ENCODE measurements at regions not wholly inside any gene's neighbourhood (a gene's known extent, or its start where the extent isn't known, plus 50 kb on each side); places are given as distances from the start of the nearest gene placed in this dataset.

DNA sequence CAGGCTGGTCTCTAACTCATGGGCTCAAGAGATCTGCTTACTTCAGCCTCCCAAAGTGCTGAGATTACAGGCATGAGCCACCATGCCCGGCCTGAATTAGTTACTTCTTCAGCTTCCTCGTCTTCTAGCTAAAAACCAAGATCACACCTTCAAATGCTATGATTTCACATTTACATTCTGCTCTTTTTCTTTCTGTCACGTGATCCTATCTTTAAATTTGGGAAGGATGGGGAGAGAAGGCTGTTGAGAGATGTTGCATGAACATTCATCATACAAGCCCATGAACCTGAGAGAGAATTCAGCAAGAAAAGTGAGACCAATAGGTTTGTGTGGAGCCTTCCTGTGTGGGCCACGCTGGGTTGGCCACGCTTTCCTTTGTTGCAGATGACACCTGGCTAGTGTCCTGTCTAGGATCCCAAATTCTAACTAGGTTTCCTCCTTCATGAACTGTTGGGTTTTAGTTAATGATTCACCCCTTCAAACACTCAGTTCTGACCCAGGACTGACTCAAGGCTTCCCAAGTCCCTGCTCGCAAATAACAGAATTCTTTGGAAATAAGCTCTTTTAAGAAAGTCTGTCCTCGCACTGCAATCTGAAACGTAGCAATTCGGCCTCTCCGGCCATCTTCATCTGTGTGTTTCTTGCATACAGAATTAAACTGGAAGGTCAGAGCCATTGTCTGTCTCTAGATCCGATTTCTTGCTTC lies 57.3 kb upstream of the CREB1 start:
- no peak for TF ChIP-seq POLR2AphosphoS5 (IDR thresholded peaks at IDR 0.05; ENCODE audit: low read depth, low read length)
- TF ChIP-seq, protein P1, sequence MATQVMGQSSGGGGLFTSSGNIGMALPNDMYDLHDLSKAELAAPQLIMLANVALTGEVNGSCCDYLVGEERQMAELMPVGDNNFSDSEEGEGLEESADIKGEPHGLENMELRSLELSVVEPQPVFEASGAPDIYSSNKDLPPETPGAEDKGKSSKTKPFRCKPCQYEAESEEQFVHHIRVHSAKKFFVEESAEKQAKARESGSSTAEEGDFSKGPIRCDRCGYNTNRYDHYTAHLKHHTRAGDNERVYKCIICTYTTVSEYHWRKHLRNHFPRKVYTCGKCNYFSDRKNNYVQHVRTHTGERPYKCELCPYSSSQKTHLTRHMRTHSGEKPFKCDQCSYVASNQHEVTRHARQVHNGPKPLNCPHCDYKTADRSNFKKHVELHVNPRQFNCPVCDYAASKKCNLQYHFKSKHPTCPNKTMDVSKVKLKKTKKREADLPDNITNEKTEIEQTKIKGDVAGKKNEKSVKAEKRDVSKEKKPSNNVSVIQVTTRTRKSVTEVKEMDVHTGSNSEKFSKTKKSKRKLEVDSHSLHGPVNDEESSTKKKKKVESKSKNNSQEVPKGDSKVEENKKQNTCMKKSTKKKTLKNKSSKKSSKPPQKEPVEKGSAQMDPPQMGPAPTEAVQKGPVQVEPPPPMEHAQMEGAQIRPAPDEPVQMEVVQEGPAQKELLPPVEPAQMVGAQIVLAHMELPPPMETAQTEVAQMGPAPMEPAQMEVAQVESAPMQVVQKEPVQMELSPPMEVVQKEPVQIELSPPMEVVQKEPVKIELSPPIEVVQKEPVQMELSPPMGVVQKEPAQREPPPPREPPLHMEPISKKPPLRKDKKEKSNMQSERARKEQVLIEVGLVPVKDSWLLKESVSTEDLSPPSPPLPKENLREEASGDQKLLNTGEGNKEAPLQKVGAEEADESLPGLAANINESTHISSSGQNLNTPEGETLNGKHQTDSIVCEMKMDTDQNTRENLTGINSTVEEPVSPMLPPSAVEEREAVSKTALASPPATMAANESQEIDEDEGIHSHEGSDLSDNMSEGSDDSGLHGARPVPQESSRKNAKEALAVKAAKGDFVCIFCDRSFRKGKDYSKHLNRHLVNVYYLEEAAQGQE (IDR thresholded peaks at IDR 0.05; ENCODE audit: insufficient read depth in 1 of 2, low read depth in 2 of 2, low read length in 2 of 2), result no peak
